Activated CD8-positive, alpha-beta memory T cell treated with anti-CD3 and anti-CD28 coated beads, Interleukin-2, amount 50 U/mL, for 24 hours (primary cell): ENCODE measurements at regions not wholly inside any gene's neighbourhood (a gene's known extent, or its start where the extent isn't known, plus 50 kb on each side); places are given as distances from the start of the nearest gene placed in this dataset.

Experiments used
- DNase-seq: peaks from one replicate; pipeline ENCODE4 v3.0.0-alpha.2; 2020; ENCODE audit errors: extremely low read depth

GRCh38 chr15:55026381-55026780 is 170.4 kb downstream of the RSL24D1 start:
- DNase-seq, result no peak

DNA sequence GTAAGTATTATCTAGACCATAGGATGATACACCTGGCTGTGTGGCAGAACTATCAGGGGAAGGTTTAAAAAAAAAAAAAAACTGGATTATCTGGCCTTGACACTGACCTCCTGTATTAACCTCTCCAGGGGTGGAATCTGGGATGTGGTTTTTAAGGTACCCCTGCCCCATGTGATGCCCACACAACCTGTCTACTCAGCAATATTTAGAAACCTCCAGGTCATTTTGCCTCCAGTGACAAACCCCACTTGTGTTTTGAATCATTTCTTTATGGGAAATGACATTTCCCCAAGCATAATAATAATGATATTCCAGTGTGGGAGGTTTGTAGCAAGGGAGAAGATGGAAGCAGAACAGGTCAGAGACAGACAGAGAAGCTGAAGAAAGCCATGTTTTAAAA is 179.1 kb downstream of the RSL24D1 start:
- DNase-seq, result no peak

- no peak for DNase-seq
These were observed 180.5 kb downstream of the RSL24D1 start for GRCh38 chr15:55016225-55016624.

DNA sequence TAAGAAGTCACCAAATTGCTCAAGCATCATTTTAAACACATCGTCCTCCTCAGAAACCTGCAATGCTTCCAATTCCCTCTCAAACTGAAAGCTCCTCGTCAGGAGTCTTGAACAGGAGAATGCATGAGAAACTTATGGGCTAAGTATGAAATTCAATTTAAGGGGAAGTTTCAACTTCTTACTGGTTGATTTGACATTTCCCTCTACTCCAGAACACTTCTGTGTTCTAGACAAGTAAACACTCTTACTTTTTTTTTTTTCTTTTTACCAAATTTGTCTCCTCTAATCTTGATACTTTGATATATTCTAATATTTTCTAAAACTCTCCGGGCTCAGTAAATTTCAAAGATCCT is 181.7 kb downstream of the RSL24D1 start:
- DNase-seq, result no peak

- no peak for DNase-seq
These were observed 182.2 kb downstream of the RSL24D1 start for GRCh38 chr15:55014391-55015092.

- no peak for DNase-seq
These were observed 188.3 kb downstream of the RSL24D1 start for GRCh38 chr15:55008421-55008820.

DNA sequence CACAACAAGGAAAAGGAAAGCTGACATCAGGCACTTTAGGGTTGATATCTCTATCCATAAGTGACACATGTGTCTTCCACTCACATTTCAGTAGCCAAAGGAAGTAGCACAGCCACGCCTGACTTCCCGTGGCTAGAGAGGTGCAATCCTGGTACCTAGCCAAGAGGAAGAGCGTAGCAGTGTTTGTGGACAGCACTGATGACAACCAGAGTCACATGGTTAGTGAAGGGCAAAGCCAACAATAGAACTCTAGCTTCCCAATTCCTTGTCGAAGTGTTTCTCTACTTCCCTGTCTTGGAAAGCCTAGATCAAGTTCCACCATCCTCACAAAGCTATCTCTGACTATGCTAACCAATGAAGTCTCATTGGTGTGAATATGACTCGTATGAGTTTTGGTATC is 189.2 kb downstream of the RSL24D1 start:
- DNase-seq, result no peak

GRCh38 chr15:55005679-55006078 is 191.1 kb downstream of the RSL24D1 start:
- no peak for DNase-seq

DNA sequence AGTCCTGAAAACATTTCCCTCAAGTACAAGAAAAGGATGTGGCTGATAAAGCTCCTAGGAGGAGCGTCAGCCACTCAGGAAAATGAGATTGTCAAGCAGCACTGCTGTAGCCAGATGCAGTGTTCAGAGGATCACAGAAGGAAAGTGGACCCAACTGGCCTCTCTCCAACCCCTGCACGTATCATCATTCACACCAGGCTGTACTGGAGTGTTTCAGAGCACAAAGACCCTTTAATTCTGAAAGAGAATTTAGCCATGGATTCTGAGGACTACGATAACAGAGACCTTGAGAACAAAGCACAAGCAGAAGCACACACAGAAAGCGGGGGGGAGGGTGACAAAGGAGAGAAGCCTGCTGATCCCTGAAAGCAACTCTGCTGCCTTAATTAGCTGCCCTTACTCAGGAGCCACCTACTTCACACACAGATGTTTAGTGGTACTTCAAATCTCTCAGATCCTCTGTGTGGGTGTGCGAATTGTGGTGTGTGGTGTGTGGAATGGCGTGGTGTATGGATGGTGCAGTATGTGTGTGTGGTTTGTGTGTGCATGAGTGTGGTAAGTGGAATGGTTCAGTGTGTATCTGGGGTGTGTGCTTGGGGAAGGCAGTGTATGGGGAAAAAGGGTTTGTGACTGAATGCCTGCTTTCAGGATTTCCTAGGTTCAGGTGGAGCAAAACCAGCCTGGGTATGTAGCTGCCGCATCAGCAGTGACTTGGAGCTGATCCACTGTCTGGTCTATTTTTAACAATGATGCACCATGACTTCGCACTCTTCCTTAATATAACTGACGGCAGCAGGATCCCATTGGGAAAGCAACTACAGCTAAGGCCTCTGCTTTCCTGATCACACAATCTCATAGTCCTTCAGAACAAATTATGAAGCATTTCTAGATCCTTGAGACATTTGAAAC is 192.5 kb downstream of the RSL24D1 start:
- no peak for DNase-seq

DNA sequence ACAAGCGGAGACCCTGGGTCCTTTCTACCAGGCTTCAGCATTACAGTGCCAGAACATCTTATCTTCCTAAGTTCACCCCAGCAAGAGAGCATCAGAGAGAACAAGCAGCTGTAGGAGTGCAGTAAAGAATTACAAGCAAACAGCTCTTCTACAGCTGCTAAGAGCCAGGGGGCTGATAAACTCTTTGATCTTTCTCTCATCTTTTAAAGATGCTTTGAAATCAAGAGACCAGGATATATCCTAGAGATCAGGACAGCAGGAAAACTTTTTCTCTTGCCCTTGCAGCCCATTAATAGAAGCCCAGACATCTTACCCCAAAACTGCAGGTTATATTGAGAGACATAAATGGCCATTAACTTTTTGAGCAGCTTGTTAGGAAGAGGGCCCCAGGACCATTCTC is 198.1 kb downstream of the RSL24D1 start:
- no peak for DNase-seq

GRCh38 chr15:54990793-54991192 is 205.9 kb downstream of the RSL24D1 start:
- no peak for DNase-seq

DNA sequence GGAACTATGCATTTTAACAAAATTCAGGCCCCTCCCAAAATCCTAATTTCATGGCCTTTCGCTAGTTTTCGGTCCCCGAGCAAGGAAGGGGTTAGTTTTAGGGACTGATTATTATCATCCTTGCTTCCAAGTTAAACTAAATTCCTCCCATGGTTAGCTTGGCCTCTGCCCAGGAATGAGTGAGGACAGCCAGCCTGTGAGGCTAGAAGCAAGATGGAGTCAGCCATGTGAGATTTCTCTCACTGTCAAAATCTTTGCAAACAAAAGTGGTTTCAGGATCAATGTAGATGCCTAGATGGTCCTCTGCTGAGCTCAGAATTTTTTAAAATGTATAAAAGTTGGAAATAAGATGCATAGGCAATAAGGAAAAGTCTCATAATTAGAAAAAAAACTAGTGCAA is 208.9 kb downstream of the RSL24D1 start:
- DNase-seq, result no peak

DNA sequence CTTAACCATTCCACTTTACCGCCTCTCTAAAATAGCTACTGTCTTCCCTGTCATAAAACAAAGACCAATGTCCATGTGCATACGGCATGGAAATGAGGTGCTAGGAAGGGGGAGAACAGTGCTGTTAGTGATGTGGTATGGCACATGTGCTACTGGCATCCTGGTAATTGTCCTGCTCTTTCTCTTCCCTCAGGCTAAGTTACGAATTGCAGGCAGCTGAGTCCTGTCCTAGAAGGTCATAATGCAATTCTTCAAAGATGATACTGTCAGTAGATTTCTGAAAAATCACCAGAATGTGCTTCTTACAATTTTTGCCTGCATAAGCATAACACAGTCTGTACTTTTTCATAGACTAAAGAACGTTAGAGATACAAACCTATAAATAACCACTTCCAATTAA is 216.8 kb downstream of the RSL24D1 start:
- no peak for DNase-seq

DNA sequence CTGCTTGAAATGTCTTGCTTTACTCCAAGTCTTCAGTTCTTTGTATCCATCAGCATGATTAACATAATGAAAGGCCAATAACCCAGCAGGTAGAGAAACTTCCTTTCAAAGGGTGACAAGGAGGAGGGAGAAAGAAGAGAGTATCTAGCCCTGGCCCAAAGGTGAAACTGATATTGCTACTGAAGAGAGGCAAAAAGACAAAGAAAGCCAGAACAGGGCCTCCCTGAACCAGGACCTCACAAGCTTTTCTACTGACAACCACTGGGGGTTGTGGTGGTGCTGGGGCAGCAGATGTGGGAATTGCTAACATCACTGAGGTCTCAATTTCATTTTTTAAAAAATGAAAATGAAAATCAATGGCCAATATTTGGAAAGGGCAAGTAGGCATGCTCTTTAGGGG is 234.1 kb downstream of the RSL24D1 start:
- DNase-seq, result no peak

GRCh38 chr15:54960266-54960665 is 236.5 kb downstream of the RSL24D1 start:
- no peak for DNase-seq

GRCh38 chr15:54941417-54941816 is 255.3 kb downstream of the RSL24D1 start:
- no peak for DNase-seq

DNA sequence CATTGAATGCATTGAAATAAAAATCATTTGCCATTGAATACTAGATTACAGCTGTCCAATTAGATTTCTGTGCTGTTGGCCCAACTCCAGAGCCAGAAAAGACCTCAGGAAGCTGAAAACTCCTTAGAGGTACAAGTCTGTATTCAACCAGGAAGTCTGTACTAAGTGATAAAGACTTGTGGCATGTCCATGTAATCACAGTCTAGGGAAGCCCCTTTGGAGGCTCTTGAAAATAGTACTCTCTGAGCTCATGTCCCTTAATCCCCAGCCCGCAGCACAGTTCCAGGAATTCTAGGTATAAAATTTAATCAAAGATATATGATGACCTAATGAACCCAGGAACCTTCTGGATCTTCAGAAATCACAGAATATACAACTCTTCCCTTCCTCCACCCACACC is 279.4 kb downstream of the RSL24D1 start:
- DNase-seq, result no peak

DNA sequence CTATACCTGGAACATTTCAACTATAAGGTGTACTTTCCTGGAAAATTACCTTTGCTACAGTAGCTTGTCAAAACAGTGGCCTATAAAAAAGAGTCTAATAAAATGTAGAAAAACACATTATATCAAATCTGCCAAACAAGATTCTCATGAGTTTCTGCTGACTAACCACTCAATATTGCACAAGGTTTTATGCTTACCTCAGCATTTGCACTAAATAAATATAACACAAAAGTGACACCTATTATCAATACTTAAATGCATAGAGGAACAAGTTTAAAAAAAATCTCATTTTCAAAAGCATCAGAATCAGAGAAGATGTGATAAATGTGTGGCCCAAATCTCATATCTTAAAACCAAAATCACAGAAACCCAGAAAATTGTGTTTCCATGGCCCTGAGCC is 281.4 kb downstream of the RSL24D1 start:
- DNase-seq, result no peak

DNA sequence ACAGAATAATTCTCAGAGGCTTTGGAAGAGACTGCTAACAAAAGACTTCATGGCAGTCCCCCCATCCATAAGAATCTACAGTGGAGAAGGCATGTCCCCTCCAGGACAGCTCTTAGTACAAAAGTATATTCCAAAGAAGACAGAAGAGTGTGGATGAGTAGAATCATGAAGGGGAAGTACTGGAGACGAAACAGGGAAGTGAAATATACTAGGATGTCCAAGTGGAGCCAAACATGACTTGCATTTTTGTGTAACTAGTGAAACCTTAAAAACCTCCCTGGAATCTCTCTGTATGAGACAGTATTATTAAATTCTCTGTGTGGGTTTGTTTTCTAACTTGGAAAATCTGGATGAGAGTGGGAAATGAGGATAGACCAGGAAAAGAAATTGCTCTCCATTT is 312.4 kb downstream of the RSL24D1 start:
- no peak for DNase-seq

DNA sequence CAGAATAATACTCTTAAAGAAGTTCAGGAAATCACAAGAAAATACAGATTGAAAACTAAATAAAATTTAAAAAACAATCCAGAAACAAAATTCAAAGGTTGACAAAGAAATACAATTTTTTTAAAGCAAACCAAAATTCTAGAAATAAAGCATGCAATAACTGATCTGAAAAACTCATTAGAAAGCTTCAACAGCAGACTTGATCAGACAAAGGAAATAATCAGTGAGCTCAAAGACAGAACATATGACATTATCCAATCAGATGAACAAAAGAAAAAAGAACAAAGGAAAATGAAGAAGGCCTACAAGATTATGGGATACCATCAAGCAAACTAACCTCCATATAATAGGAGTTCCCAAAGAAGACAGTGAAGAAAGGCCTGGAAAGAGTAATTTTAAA is 336.8 kb downstream of the RSL24D1 start:
- no peak for DNase-seq

DNA sequence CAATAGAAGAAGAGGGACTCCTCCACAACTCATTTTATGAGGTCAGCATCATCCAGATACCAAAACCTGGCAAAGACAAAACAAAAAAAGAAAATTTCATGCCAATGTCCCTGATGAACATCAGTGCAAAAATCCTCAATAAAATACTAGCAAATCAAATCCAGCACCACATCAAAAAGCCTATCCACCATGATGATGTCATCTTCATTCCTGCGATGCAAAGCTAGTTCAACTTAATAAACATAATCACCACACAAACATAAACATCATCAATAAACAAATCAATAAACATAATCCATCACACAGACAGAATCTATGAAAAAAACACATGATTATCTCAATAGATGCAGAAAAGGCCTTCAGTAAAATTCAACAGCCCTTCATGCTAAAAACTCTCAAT is 342.1 kb downstream of the RSL24D1 start:
- no peak for DNase-seq

- no peak for DNase-seq
These were observed 346.6 kb downstream of the RSL24D1 start for GRCh38 chr15:54850101-54850500.

DNA sequence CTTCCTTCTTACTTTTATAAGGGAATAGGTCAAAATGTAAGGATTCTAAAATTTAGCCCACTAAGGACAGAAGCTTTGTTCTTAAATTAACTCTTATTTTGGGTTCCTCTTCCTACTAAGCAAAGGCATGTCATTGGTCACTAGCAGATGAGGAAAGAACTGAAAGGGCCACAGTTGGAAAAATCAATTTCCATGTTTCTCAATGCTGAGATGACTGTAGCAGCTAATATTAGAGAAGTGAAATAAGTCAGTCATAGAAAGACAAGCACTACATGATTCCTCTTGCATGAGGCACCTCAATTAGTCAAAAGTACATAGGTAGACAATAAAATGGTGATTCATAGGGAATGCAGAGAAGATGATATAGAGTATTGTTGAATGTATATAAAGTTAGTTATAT is 353.7 kb downstream of the RSL24D1 start:
- no peak for DNase-seq
